CD1c-positive myeloid dendritic cell (primary cell): ENCODE measurements at regions not wholly inside any gene's neighbourhood (a gene's known extent, or its start where the extent isn't known, plus 50 kb on each side); places are given as distances from the start of the nearest gene placed in this dataset.

Source experiments
- DNase-seq: peaks from one replicate; pipeline ENCODE4 v3.0.0-alpha.2; 2016; ENCODE audit errors: extremely low spot score

DNA sequence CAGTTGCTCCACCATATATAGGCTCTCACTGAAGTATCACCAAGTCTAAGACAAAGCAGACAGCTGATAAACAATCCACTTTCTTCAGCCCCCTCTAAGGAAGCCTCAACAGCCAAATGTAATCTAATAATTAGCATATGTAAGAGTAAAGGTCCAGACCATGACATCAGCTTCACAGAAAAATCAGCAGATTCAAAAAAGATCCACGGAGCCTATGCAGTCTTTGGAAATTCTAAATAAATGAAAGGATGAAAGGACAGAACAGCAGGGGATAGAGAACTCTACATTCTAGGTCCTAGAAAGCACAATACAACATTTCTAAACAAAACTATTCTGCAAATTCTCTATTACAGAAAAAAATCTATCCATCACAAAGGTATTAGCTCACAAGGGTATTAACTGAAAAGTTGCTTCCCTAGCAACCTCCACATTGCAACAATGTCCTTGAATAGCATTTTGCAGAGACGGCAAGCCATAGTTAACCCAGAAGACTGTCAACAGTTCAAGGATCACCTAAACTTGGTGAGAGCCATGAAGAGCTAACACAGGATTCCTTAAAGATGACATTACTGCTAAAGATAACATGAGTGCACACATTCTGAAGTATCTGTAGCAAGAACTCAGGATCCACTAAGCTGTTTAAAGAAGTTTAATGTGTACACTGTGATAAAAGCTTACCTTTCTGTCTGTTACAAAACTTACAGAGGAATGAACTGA lies 74.3 kb downstream of the SIPA1L2 start:
- no peak for DNase-seq

DNA sequence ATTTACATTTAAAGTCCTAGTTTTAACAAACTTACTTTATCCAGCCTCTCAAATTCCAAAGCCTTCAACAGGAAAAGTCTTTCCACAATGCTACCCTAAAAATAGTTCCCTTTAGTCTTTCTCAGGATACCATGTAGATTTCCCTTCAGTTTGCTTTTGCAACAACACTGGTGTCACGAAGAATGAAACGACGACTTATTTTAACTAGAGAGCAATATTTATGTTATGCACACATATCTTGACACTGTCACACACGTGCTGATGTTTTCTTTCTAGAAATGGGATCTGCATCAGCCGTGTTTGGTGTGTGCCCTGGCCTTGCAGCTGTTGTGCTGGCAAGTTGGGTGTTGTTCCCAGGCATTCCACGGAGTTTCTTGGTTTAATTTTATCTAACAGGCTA lies 75.5 kb downstream of the SIPA1L2 start:
- no peak for DNase-seq

DNA sequence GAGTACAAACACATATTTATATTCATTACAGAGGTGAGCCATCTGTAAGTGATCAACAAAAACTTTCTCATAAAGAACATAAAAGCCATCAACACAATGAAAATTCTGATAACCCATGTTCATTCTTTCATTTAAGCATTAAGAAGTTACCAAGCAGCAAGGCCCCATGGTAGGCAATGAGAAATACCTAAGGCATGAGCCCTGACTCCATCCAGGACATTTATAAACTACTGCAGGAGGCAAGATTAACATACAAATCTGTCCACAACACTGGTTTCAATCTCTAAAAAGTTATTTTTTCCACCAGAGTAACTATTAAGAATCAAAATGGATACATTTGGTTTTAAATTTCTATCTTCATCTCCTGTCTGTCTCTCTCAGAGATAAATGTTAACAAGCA lies 76.1 kb downstream of the SIPA1L2 start:
- no peak for DNase-seq

DNA sequence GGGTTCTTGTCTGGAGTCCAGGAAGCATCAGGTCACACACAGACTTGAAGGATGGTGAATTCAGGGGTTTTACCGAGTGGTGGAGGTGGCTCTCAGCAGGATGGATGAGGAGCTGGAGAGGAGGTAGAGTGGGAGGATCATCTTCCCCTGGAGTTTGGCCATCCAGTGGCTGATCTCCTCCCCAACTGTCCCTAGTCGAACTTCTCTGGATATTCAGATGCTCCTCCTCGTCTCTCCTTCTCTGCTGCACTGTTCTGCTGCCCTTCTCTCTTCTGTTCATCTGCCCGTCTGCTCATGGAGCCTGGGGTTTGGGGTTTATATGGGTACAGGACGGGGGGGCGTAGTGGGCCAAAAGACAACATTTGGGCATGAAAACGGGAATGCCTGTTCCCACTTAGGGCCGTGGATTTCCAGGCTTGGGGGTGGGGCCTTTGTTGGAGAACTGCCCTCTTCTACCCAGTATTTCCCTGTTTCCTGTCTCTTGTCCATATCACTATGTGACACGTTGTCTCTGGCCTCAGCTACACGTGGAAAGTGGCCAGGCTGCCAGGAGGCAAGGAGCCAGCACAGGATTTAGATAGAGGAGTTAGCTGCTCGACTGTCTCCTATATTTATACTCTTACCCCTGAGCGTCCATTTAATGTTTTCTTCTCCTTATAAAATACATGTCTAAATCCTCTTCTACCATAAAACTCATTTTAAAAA lies 76.7 kb downstream of the SIPA1L2 start:
- DNase-seq: no peak

DNA sequence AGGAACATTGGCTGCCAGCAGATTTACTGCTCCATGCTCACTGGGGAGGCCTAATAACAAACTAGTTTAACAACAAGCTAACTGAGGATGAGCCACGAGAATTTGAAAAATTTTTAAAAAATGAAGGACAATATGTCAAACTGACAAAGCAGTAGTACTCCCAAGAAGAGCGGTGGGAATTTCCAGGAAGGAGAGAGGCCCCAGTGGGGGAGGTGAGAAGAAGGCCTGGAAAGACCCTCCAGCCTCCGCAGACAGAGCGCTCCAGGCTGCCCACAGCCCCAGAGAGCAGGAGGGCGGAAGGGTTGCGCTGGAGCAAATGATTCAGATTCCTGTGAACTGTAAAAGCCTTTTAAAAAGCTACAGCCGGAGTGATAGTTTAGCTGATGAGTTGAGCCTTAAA lies 78.5 kb downstream of the SIPA1L2 start:
- DNase-seq: no peak

DNA sequence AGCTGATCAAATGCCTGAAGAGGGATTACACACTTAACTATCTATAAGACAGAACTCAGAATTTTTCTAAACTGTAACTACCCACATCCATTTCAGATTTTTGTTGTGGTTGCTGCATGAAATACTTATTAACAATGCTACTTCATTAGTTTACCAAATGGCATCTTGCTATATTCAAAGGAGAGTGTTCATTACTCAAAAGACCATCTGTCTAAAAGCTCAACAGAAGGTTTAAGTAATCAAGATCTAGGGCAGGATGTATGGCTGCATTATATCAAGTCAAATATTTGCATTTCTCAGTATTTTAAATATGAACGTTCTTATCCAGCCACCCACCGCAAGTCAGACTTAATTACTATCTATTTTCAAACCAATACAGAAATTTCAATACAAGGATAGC lies 79.9 kb downstream of the SIPA1L2 start:
- DNase-seq: no peak

DNA sequence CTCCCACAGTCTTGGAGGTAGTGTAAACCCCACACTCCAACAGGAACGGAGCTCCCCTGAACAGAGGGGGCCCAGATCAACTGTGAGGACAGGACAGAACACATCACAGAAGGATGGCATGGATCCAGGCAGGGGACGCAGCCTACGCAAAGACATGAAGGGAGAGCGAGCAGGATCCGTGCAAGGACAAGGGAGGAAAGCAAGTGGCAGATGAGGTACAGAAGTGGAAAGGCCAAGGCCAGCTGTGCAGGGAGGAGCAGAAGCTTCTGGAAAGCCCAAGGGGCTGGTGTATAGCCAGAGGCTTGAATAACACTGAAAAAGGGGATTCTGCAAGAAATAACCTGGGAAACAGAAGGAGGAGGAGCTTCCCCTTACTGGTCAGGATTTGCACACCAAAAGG lies 81.2 kb downstream of the SIPA1L2 start:
- no peak for DNase-seq

DNA sequence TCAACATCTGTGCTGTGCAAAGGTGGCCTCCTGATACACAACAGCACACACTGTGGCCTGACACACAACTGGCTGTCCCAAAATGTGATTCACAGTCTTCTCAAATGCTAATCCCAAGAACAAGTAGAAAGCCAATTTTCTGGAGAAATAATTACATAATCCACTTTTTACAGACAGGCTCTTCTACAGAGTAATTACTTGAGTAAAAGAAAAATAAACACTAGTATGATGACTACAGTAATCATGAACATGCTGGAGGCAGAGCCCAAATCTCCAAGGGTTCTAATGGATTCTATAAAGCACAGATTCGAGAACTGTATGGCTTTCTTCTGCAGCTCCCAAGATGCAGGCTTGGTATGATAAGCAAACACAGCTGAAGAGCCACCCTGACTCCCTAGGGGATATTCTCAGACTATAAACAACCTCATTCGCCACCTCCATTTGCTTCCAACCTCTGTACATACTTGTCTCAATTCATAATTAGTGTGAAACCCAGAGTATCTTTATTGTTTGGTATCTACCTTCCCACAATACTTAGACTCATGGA lies 81.9 kb downstream of the SIPA1L2 start:
- DNase-seq: no peak

DNA sequence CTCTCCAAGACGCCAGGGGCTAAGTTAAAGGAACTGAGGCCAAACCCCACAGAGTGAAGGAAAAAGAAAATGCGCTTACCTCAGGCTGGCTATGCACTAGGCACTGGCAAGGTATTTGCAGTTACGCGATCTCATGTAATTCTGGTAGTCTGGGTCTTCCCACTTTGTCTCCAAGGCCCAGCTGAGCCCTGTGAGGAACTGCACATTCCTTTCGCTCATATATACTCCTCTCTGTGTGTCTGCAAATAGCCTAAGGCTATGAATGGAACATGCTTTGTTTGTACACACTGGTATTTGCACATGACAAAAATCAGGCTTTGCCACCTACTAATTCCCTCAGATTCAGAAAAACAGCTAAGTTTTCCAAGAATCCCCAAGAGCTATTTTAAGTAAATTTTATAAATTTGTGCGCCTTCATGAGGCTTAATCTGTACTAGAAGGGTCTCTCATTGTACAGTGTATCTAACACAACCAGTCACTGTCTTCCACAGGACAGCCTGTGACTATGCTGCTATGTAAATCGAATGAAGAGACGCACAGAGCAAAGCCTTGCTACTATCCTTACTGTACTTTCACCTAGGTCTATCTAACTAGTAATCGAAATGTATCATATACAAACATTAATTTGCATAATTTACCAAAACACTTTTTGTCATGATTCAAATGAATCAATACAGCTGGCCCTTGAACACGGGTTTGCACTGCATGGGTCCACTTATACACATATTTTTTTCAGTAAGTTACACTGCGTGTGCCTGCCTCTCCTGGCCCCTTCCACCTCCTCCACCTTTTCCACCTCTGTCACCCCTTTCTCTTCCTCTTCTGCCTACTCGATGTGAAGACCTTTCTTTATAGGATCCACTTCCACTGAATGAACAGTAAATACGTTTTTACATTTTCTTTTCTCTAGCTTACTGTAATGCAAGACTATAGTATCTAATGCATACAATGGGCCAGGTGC lies 87.0 kb downstream of the SIPA1L2 start:
- no peak for DNase-seq

DNA sequence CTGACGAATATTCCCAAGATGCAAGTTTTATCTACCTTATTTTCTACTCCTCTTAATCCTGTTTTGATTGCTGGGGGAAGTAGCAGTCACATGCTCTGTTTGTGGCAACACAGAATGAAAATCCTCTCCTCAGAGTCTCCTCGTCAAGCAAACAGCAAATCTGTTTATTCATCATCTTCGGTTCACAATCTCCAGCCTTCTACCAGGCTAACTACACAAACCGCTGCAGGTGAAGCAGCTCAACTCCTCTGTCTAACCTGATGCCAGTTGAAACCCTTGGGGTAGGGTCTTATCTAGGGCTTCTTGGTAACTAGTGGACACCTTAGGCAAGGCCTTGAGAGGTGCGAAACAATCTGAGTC lies 91.0 kb downstream of the SIPA1L2 start:
- DNase-seq: no peak

DNA sequence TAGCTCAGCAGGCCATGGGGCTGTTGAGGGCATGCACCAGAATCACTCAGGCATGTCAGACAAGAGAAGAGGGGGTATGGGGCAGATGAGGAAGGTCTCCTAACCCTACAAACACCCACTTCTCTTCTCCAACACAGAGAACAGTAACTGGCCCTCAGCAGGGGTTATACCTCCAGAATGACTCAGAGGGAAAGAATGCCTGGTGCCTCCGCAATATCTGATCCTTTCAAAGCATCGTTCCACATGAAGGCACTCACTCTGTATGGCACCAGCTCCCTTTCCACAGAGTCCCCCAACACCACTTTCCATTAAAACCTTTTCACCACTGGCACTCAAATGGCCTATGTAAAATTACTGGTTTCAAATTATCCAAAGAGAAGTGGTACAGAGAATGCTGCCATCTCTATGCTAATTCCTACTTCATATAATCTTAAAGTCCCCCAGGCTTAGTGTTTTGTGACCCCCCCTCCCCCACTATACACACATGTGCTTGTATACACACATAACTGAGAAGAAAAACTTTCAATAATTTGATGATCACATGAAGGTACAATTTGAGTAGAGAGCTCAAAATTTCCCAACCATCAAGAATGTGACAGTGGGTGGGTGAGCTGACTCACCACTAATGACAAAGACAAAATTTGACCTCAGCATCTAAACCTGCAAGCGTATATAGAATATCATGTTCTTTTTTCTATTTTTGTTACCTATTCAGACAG lies 91.5 kb downstream of the SIPA1L2 start:
- DNase-seq: peak; percentile 55

DNA sequence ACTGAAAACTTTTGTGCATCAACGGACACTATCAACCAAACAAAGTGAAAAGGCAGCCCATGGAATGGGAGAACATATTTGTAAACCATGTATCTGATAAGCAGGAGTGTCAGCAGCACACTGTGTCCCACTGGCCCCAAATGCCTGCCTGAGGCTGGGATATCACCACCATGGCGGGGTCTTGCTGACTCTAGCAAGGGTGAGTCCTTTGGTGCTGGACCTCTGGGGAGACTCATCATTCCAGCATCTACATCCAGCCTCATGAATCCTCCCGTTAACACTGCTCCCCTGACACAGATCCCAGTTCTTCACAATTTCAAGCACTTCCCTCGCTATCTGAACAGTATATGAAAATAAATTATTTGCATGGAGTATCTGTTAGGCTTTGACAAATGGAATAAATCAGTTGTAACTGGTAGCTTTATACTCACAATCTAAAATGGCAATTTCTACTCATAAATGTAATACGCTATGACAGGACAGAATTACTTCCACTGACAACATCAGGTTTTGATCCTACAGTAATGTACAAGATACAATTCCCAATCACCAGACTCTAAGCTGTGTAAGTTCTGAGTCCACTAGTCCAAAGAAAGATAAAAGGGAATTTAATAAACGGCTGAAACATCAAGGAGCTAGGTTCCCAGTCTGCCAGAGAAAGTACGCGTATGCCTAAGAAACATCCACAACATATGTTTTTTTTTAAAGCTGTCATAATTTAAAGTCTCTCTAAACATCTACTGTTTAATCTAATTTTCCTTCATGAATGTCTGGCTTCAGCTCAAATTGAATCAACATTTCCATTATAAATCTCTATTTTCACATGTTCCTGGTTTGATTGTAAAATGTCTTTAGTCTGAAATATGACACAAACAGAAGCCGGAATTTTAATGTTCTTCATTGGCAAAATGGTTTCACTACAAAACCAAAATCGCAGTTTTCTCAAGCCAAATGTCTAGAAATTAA lies 95.1 kb downstream of the SIPA1L2 start:
- DNase-seq: no peak

DNA sequence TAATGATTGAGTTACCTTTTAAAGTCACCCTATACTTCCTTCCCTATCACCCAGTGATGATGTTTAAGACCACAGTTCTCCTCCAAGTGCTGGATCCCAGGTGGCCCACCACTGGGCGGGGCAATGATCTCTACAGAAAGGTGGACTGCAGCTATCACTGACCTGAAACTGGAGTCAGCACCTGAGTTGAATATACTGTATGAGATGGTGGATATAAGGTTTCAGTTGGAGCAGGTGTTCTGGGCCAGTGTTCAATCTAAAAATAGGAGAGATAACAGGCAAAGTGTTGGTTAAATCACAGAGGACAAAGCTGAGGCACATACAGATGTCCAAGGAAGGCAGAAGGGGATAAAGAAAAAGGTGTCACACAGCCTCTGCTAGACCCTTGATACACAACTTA lies 96.6 kb downstream of the SIPA1L2 start:
- DNase-seq: no peak

DNA sequence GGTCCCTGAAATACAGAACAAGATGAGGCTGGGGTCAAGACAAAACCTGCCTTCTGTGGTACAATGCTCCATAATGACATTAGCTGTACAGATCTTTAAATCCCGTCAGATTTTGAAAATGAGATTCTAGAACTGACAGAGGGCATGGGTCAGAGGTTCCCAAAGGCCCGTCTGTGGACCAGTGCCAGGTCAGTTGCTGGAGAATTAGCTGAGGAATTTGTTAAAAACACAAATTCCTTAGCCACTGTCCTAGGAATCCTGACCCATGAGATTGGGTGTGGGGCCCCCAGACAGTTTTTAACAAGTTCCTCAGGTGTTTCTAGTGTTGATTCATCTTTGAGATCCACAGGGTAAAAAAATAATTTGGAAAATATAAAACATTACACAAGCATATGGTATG lies 97.0 kb downstream of the SIPA1L2 start:
- no peak for DNase-seq

DNA sequence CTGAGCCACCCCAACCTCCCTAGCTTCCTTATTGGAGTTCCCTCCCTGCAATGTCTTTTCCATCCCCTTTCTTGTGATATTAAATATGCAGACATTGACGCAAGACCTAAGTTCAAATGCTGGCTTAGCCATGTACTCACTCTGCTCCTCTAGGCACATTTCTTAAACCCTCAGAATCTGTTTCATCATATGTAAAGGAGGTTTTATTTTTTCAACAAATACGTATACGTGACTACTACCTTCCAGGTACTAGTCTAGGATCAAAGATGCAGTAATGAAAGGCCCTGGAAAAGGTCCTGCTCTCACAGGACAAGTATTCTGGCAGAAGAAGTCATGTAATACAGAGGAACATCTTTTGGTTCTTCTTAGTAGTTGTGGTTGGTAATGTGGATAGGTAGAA lies 98.6 kb downstream of the SIPA1L2 start:
- DNase-seq: no peak

DNA sequence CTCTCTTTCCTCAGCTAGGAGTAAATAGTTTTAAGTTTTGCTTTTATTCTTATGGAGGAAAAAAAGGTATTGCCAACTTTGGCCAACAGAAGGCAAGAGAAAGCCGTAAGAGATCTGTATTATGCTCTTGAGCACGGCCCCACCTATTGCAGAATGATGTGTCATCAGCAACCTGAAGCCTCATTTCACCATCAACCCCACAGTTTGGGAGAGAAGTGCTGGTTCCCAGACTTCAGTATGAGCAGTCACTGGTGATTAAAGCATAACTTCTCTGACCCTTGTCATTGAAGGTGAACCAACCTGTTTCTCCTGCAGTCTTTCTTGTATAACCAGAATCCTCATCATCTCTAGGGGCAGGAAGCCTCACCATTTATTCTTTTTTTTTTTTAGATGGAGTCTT lies 100.2 kb downstream of the SIPA1L2 start:
- DNase-seq: no peak

DNA sequence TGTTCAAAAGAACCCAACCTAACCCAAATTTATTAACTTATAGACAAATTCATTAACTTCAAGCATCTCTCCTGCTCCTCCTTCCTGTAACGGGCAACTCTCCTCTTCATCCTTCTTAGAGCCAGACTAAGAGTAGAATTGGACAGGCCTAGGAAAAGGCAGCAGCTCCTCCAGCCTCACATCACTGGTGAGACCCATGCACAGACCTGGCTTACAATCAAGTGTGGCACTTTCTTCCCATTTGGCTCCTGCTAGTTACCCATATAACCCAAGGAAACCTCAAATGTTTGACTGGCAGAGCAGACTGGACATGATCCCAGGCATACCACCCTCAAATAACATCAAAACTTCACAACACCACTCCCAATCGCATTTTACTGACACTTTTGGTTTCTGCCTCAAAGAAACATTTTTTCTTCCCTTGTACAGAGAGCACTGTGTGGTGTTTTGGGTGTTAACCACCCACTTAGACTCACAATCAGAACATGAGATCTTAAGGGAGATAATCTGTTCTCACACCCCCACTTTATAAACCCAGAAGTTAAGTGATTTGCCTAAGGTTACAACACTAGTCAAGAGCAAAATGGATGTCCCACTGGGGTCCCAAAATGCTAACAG lies 101.4 kb downstream of the SIPA1L2 start:
- DNase-seq: peak; percentile 1

DNA sequence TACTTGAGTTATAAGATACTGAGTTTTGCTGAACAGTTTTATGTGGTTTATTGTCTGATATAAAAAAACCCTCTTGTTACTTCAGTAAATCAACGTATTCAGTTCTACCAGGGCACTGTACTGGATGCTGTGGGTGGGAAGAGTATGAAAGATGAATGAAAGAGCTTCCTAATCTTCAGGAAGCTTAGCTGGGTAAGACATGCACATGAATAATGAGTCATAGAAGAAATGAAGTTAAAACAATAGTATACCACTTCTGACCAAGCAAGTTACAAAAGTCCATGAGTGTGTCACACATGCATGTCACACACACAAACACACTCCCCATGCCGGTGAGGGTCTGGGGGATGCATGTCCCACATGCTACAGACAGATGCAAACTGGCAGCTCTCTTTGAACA lies 105.9 kb downstream of the SIPA1L2 start:
- no peak for DNase-seq

DNA sequence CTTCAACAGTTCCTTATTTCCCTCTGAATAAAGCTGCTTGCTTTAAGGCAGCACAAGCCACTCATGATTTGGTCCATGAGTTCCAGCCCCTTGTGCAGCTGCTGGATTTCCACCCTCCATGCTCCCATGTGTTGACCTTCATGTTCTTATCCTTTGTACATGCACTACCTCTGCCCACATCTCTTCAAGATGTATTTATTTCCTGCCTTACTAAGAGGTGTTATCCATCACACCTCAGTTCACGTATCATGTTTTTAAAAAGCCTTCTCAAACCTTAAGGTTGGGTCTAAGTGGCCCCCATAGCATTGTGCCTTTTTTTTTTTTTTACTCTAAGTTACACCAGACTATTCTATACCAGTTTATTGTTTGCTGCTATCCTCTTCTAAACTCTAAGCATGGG lies 107.7 kb downstream of the SIPA1L2 start:
- DNase-seq: no peak

DNA sequence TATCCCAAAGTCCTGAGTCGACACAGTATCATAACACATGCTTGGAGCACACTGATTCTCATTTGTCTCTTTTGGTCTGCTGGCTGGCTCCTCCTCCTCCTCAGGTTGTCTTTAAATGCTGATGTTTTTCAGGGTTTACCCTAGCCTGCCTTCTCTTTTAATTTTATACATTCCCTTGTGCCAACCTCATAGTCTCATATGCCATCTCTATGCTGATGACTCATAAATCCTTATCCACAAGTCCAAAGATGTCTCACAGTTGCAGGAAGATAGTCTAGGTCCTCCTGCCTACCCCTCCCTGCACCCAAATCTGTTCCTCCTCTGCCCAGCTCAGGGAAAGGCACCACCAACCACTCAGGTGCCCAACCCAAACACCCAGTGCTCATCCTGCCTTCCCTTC lies 108.3 kb downstream of the SIPA1L2 start:
- DNase-seq: no peak
